HCT116 (cell line): ENCODE measurements at regions not wholly inside any gene's neighbourhood (a gene's known extent, or its start where the extent isn't known, plus 50 kb on each side); places are given as distances from the start of the nearest gene placed in this dataset.

ENCODE experiments used
- ATAC-seq: fragments of 200-7000 bp; cut with Tn5 transposase; 2 replicates; pipeline ENCODE4 v1.9.1; 2020; ENCODE audit warnings: mild to moderate bottlenecking, moderate library complexity
- BruUV-seq: library from RNA; stranded (reverse); fragments of 400-500 nt; replicated peaks from 2 replicates; lab custom pipeline; 2021; lab: Mats Ljungman, UMichigan
- CTCF ChIA-PET: fragments of 300-600 bp; sonication (Branson Sonifier 250); formaldehyde crosslinking; loops from one replicate; lab custom pipeline; 2021; ENCODE audit warnings: antibody characterized with exemption; lab: Charles Lee
- POLR2A ChIA-PET: fragments of 300-600, 350-600 bp; sonication (Branson Sonifier 250); formaldehyde crosslinking; loops from one replicate; lab custom pipeline; 2021; ENCODE audit warnings: antibody characterized with exemption; lab: Charles Lee
- RAD21 ChIA-PET, 2 experiments: fragments of 300-600 bp; sonication (Branson Sonifier 250); formaldehyde crosslinking; loops; one replicate each; lab custom pipeline; 2023; ENCODE audit warnings: low total read pairs in 2 of 2; ENCODE audit not compliant: uncharacterized antibody in 2 of 2, unreplicated experiment in 2 of 2, low non-redundant PET in 1 of 2; lab: Charles Lee
- DNase-seq: peaks from one replicate; pipeline ENCODE4 v3.0.0-alpha.2; 2010; ENCODE audit warnings: low read depth, low spot score
- H2AFZ ChIP-seq: fragments of 200-600 bp; shearing (Covaris generic), sonication (generic); 2 replicates; pipeline ENCODE4 v1.6.1; 2017; ENCODE audit warnings: low read depth, mixed run types, mixed read lengths, antibody characterized with exemption, low read length; ENCODE audit not compliant: poor library complexity, severe bottlenecking
- H3K27ac ChIP-seq: 2 replicates; pipeline ENCODE4 v1.5.1; 2012; ENCODE audit warnings: low read depth, low read length
- H3K27me3 ChIP-seq: fragments of 200-600 bp; sonication (generic); 2 replicates; pipeline ENCODE4 v1.6.1; 2016; ENCODE audit warnings: mixed run types, low read length, mixed read lengths; ENCODE audit not compliant: insufficient read depth
- H3K36me3 ChIP-seq, 2 experiments: fragments of 200-500 bp in 1 of 2; fragments of 200-600 bp in 1 of 2; sonication (Bioruptor generic) in 1 of 2; sonication (generic) in 1 of 2; 2 replicates each; pipeline versions ENCODE4 v1.5.1 to v1.6.1; 2014 to 2016; ENCODE audit warnings: low read length in 2 of 2, inconsistent platforms in 1 of 2, mixed read lengths in 1 of 2, mixed run types in 1 of 2; ENCODE audit not compliant: insufficient read depth in 2 of 2, control insufficient read depth in 1 of 2
- H3K4me1 ChIP-seq, 2 experiments: fragments of 200-600 bp in 1 of 2; sonication (generic) in 1 of 2; 2 replicates each; pipeline versions ENCODE4 v1.5.1 to v1.6.1; 2012 to 2017; ENCODE audit warnings: low read length in 2 of 2, inconsistent platforms in 1 of 2, mild to moderate bottlenecking in 1 of 2, mixed read lengths in 1 of 2, mixed run types in 1 of 2, moderate library complexity in 1 of 2; ENCODE audit not compliant: insufficient read depth in 2 of 2, control insufficient read depth in 1 of 2
- H3K4me2 ChIP-seq: fragments of 200-600 bp; sonication (generic); 2 replicates; pipeline ENCODE4 v1.6.1; 2017; ENCODE audit warnings: mixed run types, low read length, mixed read lengths
- H3K4me3 ChIP-seq, 2 experiments: fragments of 200-600 bp in 1 of 2; sonication (generic) in 1 of 2; replicated peaks in 1 of 2; 2 replicates each; pipeline ENCODE4 v1.5.1; 2011 to 2016; ENCODE audit warnings: low read length in 2 of 2, control low read depth in 1 of 2, low read depth in 1 of 2, mild to moderate bottlenecking in 1 of 2, mixed read lengths in 1 of 2, mixed run types in 1 of 2
- H3K79me2 ChIP-seq: fragments of 200-600 bp; sonication (generic); 2 replicates; pipeline ENCODE4 v1.6.1; 2017; ENCODE audit warnings: mild to moderate bottlenecking, mixed run types, low read length, moderate library complexity, mixed read lengths; ENCODE audit not compliant: insufficient read depth
- H3K9ac ChIP-seq: fragments of 200-600 bp; sonication (generic); 2 replicates; pipeline ENCODE4 v1.6.1; 2016; ENCODE audit warnings: low read length, mixed read lengths
- H3K9me2 ChIP-seq: fragments of 200-600 bp; sonication (generic), shearing (Covaris generic); 2 replicates; pipeline ENCODE4 v1.6.1; 2017; ENCODE audit warnings: mixed run types, mild to moderate bottlenecking, moderate library complexity; ENCODE audit not compliant: insufficient read depth
- H3K9me3 ChIP-seq, 2 experiments: fragments of 200-500 bp in 1 of 2; fragments of 200-600 bp in 1 of 2; sonication (Bioruptor generic) in 1 of 2; sonication (generic) in 1 of 2; 2 replicates each; pipeline ENCODE4 v1.6.1; 2014 to 2017; ENCODE audit warnings: low read length in 2 of 2, mixed read lengths in 2 of 2, inconsistent platforms in 1 of 2, low read depth in 1 of 2, mild to moderate bottlenecking in 1 of 2, mixed run types in 1 of 2, moderate library complexity in 1 of 2; ENCODE audit not compliant: control insufficient read depth in 1 of 2, insufficient read depth in 1 of 2
- H4K20me1 ChIP-seq: fragments of 200-600 bp; sonication (generic), shearing (Covaris generic); 2 replicates; pipeline ENCODE4 v1.6.1; 2017; ENCODE audit warnings: mixed run types, mild to moderate bottlenecking, moderate library complexity; ENCODE audit not compliant: insufficient read depth
- CBX3 ChIP-seq: IDR thresholded peaks from 2 replicates; pipeline ENCODE4 v1.6.1; 2012; ENCODE audit warnings: low read depth
- EGR1 ChIP-seq: IDR thresholded peaks from 2 replicates; pipeline ENCODE4 v1.6.1; 2012; ENCODE audit warnings: low read depth
- ELF1 ChIP-seq: IDR thresholded peaks from 2 replicates; pipeline ENCODE4 v1.6.1; 2012; ENCODE audit warnings: low read depth, borderline replicate concordance
- EZH2 ChIP-seq: fragments of 200-600 bp; sonication (generic); IDR thresholded peaks from 2 replicates; pipeline ENCODE4 v1.6.1; 2017; ENCODE audit warnings: antibody characterized with exemption, mixed run types
- EZH2phosphoT487 ChIP-seq: fragments of 200-600 bp; IDR thresholded peaks from 2 replicates; pipeline ENCODE4 v1.6.1; 2018; ENCODE audit warnings: antibody characterized with exemption, borderline replicate concordance
- FOSL1 ChIP-seq: IDR thresholded peaks from 2 replicates; pipeline ENCODE4 v1.6.1; 2012; ENCODE audit warnings: low read depth
- JUND ChIP-seq: IDR thresholded peaks from 2 replicates; pipeline ENCODE4 v1.6.1; 2012
- POLR2A ChIP-seq: IDR thresholded peaks from 2 replicates; pipeline ENCODE4 v1.7.0; 2011; ENCODE audit warnings: borderline replicate concordance; ENCODE audit not compliant: insufficient read depth, insufficient read length; ENCODE audit errors: extremely low read depth
- POLR2AphosphoS5 ChIP-seq: IDR thresholded peaks from 2 replicates; pipeline ENCODE4 v1.6.1; 2011; ENCODE audit warnings: mild to moderate bottlenecking, low read depth, low read length, moderate library complexity
- SIN3A ChIP-seq: IDR thresholded peaks from 2 replicates; pipeline ENCODE4 v1.6.1; 2012; ENCODE audit warnings: low read depth
- SP1 ChIP-seq: IDR thresholded peaks from 2 replicates; pipeline ENCODE4 v1.6.1; 2012; ENCODE audit warnings: low read depth
- TCF7L2 ChIP-seq: IDR thresholded peaks from 2 replicates; pipeline ENCODE4 v1.7.0; 2011; ENCODE audit warnings: borderline replicate concordance, inconsistent platforms; ENCODE audit not compliant: insufficient read depth, insufficient read length; ENCODE audit errors: extremely low read depth
- YY1 ChIP-seq: IDR thresholded peaks from 2 replicates; pipeline ENCODE4 v1.6.1; 2011; ENCODE audit warnings: low read length, low read depth, moderate library complexity, mild to moderate bottlenecking; ENCODE audit not compliant: insufficient replicate concordance; ENCODE audit errors: extremely low read depth
- ZFX ChIP-seq: fragments of 450-650 bp; IDR thresholded peaks from 2 replicates; pipeline ENCODE4 v1.6.1; 2017
- ZNF274 ChIP-seq: fragments of 200-500 bp; sonication (Bioruptor generic); IDR thresholded peaks from 2 replicates; pipeline ENCODE4 v1.6.1; 2014; ENCODE audit warnings: mild to moderate bottlenecking, low read depth, low read length, inconsistent platforms
- intact Hi-C: fragments of 100-400 bp; cut with micrococcal nuclease; formaldehyde crosslinking; loops from 2 replicates; pipeline ENCODE4 v1.10.0; 2022
- TF ChIP-seq, protein P1 (sequence below): IDR thresholded peaks from 2 replicates; pipeline ENCODE4 v1.6.1; 2011; ENCODE audit warnings: mild to moderate bottlenecking, low read length, moderate library complexity; ENCODE audit not compliant: insufficient replicate concordance; ENCODE audit errors: extremely low read depth
- TF ChIP-seq, protein P2 (sequence below): IDR thresholded peaks from 2 replicates; pipeline ENCODE4 v1.6.1; 2012
- TF ChIP-seq, protein P3 (sequence below), 3 experiments: fragments of 200-600 bp in 1 of 3; sonication (generic) in 1 of 3; IDR thresholded peaks in 2 of 3; conservative IDR thresholded peaks in 1 of 3; 2 replicates each; pipeline ENCODE4 v1.5.1; 2012 to 2017; ENCODE audit warnings: low read depth in 2 of 3, low read length in 2 of 3, antibody characterized with exemption in 1 of 3, borderline replicate concordance in 1 of 3, control low read depth in 1 of 3, mild to moderate bottlenecking in 1 of 3, mixed read lengths in 1 of 3, mixed run types in 1 of 3, moderate library complexity in 1 of 3; ENCODE audit not compliant: insufficient read depth in 1 of 3
- TF ChIP-seq, protein P4 (sequence below): IDR thresholded peaks from 2 replicates; pipeline ENCODE4 v1.6.1; 2012; ENCODE audit warnings: low read depth
- TF ChIP-seq, protein P5 (sequence below): IDR thresholded peaks from 2 replicates; pipeline ENCODE4 v1.6.1; 2012

DNA sequence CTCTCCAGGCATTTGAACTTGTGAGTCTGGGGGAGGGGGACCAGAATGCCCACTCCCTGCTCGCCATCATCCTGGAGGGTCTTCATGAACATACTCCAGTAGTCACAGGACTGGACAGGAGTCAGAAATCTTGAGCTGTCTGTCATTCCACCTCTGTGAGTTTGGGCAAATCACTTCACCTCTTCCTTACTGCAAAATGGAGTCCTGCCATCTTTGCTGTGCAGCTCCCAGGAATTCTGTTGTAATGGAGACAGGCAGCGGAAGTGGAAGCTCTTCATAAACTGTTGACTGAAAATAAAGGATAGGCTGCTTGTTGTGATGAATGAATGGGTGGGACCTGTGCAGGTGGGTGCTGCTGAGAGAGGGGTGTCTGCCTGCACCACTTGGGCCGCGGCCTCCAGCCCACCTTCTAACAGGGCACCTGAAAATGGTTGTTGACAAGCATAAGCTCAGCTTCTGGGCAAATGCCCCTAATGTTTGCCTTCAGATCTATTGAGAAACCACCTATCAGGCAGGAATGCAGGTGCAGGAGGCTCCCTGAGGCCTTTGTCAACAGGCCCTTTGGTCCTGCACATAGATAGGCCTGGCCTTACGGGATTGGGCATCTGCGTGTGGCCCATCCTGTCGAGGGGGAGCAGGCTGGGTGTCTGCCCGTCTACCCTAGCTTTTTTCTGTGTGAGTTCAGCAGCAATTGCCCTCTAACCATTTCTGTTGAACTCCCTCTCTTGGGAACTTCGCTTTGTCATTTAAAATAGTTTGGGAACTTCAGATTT, 321.0 kb downstream of the RPS6KC1 start:
- Histone ChIP-seq H3K27ac (no peak overlapping the region), H3K4me1 (no peaks in the 10 kb centered on the region), H3K9me3 (no peaks in the 10 kb centered on the region)
- no TSS peak for BruUV-seq
- POLR2A ChIA-PET: no interaction called here
- TF ChIP-seq POLR2A (no peak), YY1 (no peak), EZH2phosphoT487 (no peak), ZNF274 (no peak), JUND (no peak), FOSL1 (no peak), POLR2AphosphoS5 (no peak), TCF7L2 (no peak), ELF1 (no peak), SP1 (no peak), ZFX (no peak), CBX3 (no peak), EGR1 (no peak), EZH2 (no peak), SIN3A (no peak)
- TF ChIP-seq, protein P1, sequence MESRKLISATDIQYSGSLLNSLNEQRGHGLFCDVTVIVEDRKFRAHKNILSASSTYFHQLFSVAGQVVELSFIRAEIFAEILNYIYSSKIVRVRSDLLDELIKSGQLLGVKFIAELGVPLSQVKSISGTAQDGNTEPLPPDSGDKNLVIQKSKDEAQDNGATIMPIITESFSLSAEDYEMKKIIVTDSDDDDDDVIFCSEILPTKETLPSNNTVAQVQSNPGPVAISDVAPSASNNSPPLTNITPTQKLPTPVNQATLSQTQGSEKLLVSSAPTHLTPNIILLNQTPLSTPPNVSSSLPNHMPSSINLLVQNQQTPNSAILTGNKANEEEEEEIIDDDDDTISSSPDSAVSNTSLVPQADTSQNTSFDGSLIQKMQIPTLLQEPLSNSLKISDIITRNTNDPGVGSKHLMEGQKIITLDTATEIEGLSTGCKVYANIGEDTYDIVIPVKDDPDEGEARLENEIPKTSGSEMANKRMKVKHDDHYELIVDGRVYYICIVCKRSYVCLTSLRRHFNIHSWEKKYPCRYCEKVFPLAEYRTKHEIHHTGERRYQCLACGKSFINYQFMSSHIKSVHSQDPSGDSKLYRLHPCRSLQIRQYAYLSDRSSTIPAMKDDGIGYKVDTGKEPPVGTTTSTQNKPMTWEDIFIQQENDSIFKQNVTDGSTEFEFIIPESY: no peak
- TF ChIP-seq, protein P2, sequence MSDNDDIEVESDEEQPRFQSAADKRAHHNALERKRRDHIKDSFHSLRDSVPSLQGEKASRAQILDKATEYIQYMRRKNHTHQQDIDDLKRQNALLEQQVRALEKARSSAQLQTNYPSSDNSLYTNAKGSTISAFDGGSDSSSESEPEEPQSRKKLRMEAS: no peak
- TF ChIP-seq, protein P3, sequence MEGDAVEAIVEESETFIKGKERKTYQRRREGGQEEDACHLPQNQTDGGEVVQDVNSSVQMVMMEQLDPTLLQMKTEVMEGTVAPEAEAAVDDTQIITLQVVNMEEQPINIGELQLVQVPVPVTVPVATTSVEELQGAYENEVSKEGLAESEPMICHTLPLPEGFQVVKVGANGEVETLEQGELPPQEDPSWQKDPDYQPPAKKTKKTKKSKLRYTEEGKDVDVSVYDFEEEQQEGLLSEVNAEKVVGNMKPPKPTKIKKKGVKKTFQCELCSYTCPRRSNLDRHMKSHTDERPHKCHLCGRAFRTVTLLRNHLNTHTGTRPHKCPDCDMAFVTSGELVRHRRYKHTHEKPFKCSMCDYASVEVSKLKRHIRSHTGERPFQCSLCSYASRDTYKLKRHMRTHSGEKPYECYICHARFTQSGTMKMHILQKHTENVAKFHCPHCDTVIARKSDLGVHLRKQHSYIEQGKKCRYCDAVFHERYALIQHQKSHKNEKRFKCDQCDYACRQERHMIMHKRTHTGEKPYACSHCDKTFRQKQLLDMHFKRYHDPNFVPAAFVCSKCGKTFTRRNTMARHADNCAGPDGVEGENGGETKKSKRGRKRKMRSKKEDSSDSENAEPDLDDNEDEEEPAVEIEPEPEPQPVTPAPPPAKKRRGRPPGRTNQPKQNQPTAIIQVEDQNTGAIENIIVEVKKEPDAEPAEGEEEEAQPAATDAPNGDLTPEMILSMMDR (IDR thresholded peaks at IDR 0.05 in 2 of 3, conservative IDR thresholded peaks at IDR 0.05 in 1 of 3; ENCODE audit: borderline replicate concordance in 1 of 3, insufficient read depth in 1 of 3, low read depth in 2 of 3, low read length in 2 of 3): no peak
- TF ChIP-seq, protein P4, sequence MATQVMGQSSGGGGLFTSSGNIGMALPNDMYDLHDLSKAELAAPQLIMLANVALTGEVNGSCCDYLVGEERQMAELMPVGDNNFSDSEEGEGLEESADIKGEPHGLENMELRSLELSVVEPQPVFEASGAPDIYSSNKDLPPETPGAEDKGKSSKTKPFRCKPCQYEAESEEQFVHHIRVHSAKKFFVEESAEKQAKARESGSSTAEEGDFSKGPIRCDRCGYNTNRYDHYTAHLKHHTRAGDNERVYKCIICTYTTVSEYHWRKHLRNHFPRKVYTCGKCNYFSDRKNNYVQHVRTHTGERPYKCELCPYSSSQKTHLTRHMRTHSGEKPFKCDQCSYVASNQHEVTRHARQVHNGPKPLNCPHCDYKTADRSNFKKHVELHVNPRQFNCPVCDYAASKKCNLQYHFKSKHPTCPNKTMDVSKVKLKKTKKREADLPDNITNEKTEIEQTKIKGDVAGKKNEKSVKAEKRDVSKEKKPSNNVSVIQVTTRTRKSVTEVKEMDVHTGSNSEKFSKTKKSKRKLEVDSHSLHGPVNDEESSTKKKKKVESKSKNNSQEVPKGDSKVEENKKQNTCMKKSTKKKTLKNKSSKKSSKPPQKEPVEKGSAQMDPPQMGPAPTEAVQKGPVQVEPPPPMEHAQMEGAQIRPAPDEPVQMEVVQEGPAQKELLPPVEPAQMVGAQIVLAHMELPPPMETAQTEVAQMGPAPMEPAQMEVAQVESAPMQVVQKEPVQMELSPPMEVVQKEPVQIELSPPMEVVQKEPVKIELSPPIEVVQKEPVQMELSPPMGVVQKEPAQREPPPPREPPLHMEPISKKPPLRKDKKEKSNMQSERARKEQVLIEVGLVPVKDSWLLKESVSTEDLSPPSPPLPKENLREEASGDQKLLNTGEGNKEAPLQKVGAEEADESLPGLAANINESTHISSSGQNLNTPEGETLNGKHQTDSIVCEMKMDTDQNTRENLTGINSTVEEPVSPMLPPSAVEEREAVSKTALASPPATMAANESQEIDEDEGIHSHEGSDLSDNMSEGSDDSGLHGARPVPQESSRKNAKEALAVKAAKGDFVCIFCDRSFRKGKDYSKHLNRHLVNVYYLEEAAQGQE: no peak
- TF ChIP-seq, protein P5, sequence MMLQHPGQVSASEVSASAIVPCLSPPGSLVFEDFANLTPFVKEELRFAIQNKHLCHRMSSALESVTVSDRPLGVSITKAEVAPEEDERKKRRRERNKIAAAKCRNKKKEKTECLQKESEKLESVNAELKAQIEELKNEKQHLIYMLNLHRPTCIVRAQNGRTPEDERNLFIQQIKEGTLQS: no peak
- TF ChIP-seq, all 23 proteins: peak for 0
- DNase-seq: no peak
- CTCF ChIA-PET: interaction anchor here (1.0 kb wide), 1 partner anchor 751 kb away, joined by 3 read pairs; no protein-coding TSS in a partner anchor
- H3K36me3 ChIP-seq: no peaks in the 10 kb centered on the region
- no peak overlapping the region for H3K4me3 ChIP-seq
- H3K4me2 ChIP-seq: no peak overlapping the region
- intact Hi-C loops: loop anchor here (5.0 kb wide), 1 partner anchor 955 kb away; no protein-coding TSS in a partner anchor
- ATAC-seq: no peak
- H3K9me2 ChIP-seq: no peaks in the 10 kb centered on the region
- no peaks in the 10 kb centered on the region for H3K27me3 ChIP-seq
- H3K79me2 ChIP-seq: no peaks in the 10 kb centered on the region
- RAD21 ChIA-PET: no interaction called here
- H4K20me1 ChIP-seq: no peaks in the 10 kb centered on the region
- no peak overlapping the region for H3K9ac ChIP-seq
- no peak overlapping the region for H2AFZ ChIP-seq
